ENCODE measurements at regions not wholly inside any gene's neighbourhood (a gene's known extent, or its start where the extent isn't known, plus 50 kb on each side); places are given as distances from the start of the nearest gene placed in this dataset.

GRCh38 chr1:58997060-58997411, 213.2 kb upstream of the JUN start:
- TF ChIP-seq POLR2A (IDR thresholded peaks at IDR 0.05) (no peak), EP300 (IDR thresholded peaks at IDR 0.05) (no peak), CTCF (IDR thresholded peaks at IDR 0.05) (no peak)
- H3K4me3 ChIP-seq: no peak overlapping the region
- no peak overlapping the region for H3K27ac ChIP-seq
- intact Hi-C loops (cut with DNase I): no loop called here
- DNase-seq: no peak
- no peaks in the 10 kb centered on the region for H3K4me1 ChIP-seq (ENCODE audit: insufficient read depth)
- H3K36me3 ChIP-seq: no peaks in the 10 kb centered on the region
- WGBS, 3 donors: 89 to 92% (median 90%) methylated on average over 1 of the region's 1 CpG
- no peaks in the 10 kb centered on the region for H3K27me3 ChIP-seq
- H3K9me3 ChIP-seq: no peaks in the 10 kb centered on the region

- H3K27ac ChIP-seq: no peak overlapping the region
- TF ChIP-seq POLR2A (IDR thresholded peaks at IDR 0.05): no peak
- no peak for TF ChIP-seq CTCF (IDR thresholded peaks at IDR 0.05)
- TF ChIP-seq EP300 (IDR thresholded peaks at IDR 0.05): no peak
- WGBS, 3 donors: 96 to 100% (median 97%) methylated on average over 1 of the region's 1 CpG
- no peak for DNase-seq
- intact Hi-C loops (cut with DNase I): no loop called here
- H3K9me3 ChIP-seq: no peaks in the 10 kb centered on the region
- no peaks in the 10 kb centered on the region for H3K4me1 ChIP-seq (ENCODE audit: insufficient read depth)
- no peak overlapping the region for H3K4me3 ChIP-seq
- no peaks in the 10 kb centered on the region for H3K36me3 ChIP-seq
- no peaks in the 10 kb centered on the region for H3K27me3 ChIP-seq
Measured at GRCh38 chr1:58997637-58998036, 213.8 kb upstream of the JUN start.

- no peaks in the 10 kb centered on the region for H3K27me3 ChIP-seq
- H3K4me1 ChIP-seq (ENCODE audit: insufficient read depth): no peaks in the 10 kb centered on the region
- no peak for DNase-seq
- no peak overlapping the region for H3K4me3 ChIP-seq
- TF ChIP-seq CTCF (IDR thresholded peaks at IDR 0.05) (no peak), EP300 (IDR thresholded peaks at IDR 0.05) (no peak), POLR2A (IDR thresholded peaks at IDR 0.05) (no peak)
- H3K27ac ChIP-seq: no peak overlapping the region
- WGBS, 3 donors: 93 to 95% (median 93%) methylated on average over 8 of the region's 8 CpGs
- no peaks in the 10 kb centered on the region for H3K36me3 ChIP-seq
- H3K9me3 ChIP-seq: no peaks in the 10 kb centered on the region
- intact Hi-C loops (cut with DNase I): loop anchor here in 1 of 4 donors (10.0 kb wide), 1 partner anchor 65 kb away; no protein-coding TSS in a partner anchor
Measured at GRCh38 chr1:58999676-59000075, 215.8 kb upstream of the JUN start.

GRCh38 chr1:59004755-59005154, 220.9 kb upstream of the JUN start:
- Histone ChIP-seq H3K4me3 (no peak overlapping the region), H3K9me3 (no peaks in the 10 kb centered on the region), H3K27me3 (no peaks in the 10 kb centered on the region), H3K4me1 (ENCODE audit: insufficient read depth) (peaks cover 14% of the 10 kb centered on the region), H3K36me3 (no peaks in the 10 kb centered on the region), H3K27ac (no peak overlapping the region)
- no peak for DNase-seq
- TF ChIP-seq CTCF (IDR thresholded peaks at IDR 0.05) (no peak), POLR2A (IDR thresholded peaks at IDR 0.05) (no peak), EP300 (IDR thresholded peaks at IDR 0.05) (no peak)
- 88 to 90% (median 88%) methylated on average over 2 of the region's 2 CpGs for WGBS, 3 donors
- intact Hi-C loops (cut with DNase I): loop anchor here in 1 of 4 donors (5.0 to 10.0 kb wide), 2 partner anchors 60 to 102 kb away; no protein-coding TSS in a partner anchor

All from ovary (tissue), 7 donors.